ENCODE measurements at regions not wholly inside any gene's neighbourhood (a gene's known extent, or its start where the extent isn't known, plus 50 kb on each side); places are given as distances from the start of the nearest gene placed in this dataset.

DNA sequence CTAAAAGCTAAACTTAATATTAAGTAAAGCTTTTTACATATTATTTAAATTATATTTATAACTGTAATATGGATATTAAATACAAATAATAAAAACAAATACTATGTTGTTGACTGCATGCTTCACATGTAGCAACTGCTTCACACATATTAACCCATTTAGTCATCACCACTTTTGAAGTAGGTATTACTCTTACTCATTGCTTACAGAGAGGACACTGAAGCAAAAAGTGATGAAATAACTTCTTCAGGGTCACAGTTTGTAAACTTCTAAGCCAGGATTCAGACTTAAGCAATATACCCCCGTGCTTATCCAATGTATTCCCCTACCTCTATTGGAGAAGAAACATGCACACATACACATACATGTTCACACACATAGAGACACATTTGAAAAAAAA is 166.6 kb downstream of the DKK2 start:
- H3K4me3 ChIP-seq (replicated peaks in 1 of 2; ENCODE audit: low read depth in 2 of 2, low read length in 2 of 2): no peak overlapping the region
- no peak for TF ChIP-seq CTCF (IDR thresholded peaks at IDR 0.05; ENCODE audit: low read depth, low read length)
- peak in 1 of 2 donors; percentile 88 for DNase-seq (ENCODE audit: low read depth in 2 of 2)

DNA sequence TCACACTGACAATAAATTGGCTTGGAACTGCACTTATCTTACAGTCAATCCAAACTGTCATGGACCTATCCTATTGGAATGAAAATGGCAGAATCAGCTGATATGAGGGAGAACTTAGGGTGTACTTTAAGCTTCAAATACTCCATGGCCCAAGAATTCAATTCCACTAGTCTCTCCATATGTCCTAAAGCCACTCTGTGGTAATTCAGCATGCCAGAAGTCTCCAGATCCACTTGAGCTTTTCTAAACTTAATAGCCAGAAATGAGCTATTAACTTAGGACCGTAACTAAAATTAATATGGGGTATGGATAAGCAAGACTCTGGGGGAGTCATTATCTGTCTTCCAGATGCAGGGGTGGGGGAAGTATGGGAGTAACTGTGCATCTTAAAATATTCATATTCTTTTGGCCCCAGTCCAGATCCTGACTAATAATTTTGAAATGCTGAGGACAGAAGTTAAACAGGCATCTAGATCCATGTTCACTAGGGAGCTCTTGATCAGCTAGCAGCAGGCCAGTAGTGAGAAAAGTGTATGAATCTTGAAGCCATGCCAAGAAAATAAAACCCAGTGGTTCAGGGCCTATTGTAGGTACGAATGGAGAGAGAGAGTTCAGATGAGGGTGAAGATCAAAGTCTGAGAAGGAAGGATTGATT is 167.6 kb downstream of the DKK2 start:
- no peak for TF ChIP-seq CTCF (IDR thresholded peaks at IDR 0.05; ENCODE audit: low read depth, low read length)
- H3K4me3 ChIP-seq (replicated peaks in 1 of 2; ENCODE audit: low read depth in 2 of 2, low read length in 2 of 2): no peak overlapping the region
- peak; percentile 3 to 87 for DNase-seq (ENCODE audit: low read depth in 2 of 2)

DNA sequence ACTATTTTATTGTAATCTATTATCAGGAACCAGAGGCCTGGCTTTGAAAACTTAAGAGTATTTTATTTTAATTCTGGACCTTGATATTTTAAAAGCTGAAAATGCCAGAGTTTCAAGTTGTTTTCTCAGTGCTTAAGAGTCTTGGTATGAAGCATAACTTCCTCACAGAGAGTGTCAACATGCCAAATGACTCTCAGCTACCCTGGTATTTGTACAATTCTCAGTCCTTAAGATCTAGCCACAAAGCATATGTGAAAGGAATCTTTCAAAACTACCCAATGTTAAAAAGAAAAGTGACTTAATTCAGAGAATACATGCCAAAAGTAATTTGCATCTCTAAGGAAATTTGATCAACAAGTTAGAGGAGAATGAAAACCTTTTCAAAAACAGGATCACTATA is 171.9 kb downstream of the DKK2 start:
- no peak for TF ChIP-seq CTCF (IDR thresholded peaks at IDR 0.05; ENCODE audit: low read depth, low read length)
- no peak overlapping the region for H3K4me3 ChIP-seq (replicated peaks in 1 of 2; ENCODE audit: low read depth in 2 of 2, low read length in 2 of 2)
- peak in 1 of 2 donors; percentile 86 for DNase-seq (ENCODE audit: low read depth in 2 of 2)

DNA sequence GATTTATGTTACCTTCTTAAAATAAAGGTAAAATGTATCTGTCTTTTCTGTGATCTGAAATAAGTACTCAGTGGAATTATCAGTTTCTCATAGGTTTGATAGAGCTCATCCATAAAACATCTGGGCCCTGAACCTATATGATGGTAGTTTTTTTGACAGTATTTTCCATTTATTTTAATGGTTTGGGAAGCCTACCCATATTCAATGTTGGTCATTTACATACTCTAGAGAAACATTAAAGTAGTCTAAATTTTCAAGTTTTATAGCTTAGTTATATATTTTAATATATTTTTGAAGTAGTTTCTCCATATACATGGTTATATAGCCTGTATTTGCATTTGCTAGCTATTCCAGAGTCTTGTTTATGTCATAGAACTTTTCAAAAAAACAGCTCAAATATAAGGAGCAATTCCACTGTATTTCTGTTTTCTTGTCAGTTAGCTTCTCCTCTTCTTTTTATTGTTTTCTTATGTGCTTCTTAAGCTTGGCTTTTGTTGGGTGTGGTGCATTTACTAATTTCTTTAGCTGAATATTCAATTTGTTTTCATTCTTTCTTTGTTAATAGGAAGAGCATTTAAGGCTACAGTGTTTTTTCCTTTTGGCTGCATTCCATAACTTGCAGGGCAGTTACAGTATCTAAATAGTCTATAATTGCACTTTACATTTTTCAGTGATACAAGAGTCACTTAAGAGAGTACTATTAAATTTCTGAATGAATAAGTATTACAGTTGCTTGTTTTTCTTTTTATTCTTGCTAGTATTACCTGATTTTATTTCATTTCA is 181.4 kb downstream of the DKK2 start:
- no peak for DNase-seq (ENCODE audit: low read depth in 2 of 2)
- no peak for TF ChIP-seq CTCF (IDR thresholded peaks at IDR 0.05; ENCODE audit: low read depth, low read length)
- H3K4me3 ChIP-seq (replicated peaks in 1 of 2; ENCODE audit: low read depth in 2 of 2, low read length in 2 of 2): no peak overlapping the region

- no peak for DNase-seq (ENCODE audit: low read depth in 2 of 2)
- no peak for TF ChIP-seq CTCF (IDR thresholded peaks at IDR 0.05; ENCODE audit: low read depth, low read length)
- no peak overlapping the region for H3K4me3 ChIP-seq (replicated peaks in 1 of 2; ENCODE audit: low read depth in 2 of 2, low read length in 2 of 2)
These were observed 183.7 kb downstream of the DKK2 start for GRCh38 chr4:106852426-106852825.

DNA sequence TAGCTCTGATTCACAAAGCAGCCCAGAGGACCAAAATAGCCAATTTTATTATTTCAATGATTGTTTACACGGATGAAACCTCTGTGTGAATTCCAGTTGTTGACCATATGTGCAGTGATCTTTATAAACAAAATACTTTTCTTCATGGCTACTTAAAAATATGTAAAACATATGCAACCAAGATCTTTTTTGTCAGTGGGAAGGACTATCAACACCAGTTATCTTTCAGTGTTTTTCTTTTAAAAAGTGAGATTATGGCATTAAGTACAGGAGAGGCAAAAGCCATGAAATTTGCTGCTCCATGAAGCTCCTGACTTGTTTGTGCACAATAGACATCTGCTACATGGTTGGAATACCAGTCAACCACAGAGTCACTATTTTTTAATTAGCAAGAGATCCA is 184.4 kb downstream of the DKK2 start:
- H3K4me3 ChIP-seq (replicated peaks in 1 of 2; ENCODE audit: low read depth in 2 of 2, low read length in 2 of 2): no peak overlapping the region
- no peak for DNase-seq (ENCODE audit: low read depth in 2 of 2)
- TF ChIP-seq CTCF (IDR thresholded peaks at IDR 0.05; ENCODE audit: low read depth, low read length): no peak

Measured in cardiac fibroblast (primary cell).